GM10266 (cell line): ENCODE measurements at regions not wholly inside any gene's neighbourhood (a gene's known extent, or its start where the extent isn't known, plus 50 kb on each side); places are given as distances from the start of the nearest gene placed in this dataset.
"Not testable (repeated sequence)": the region's sequence is repeated elsewhere in the genome, so short reads cannot be mapped to it uniquely, and the experiment has no call there.

ENCODE experiments used
- DNase-seq: peaks from one replicate; pipeline ENCODE4 v3.0.0; 2012; ENCODE audit errors: extremely low spot score
- TF ChIP-seq, protein P1 (sequence below): IDR thresholded peaks from 2 replicates; pipeline ENCODE4 v1.5.1; 2012; ENCODE audit warnings: mild to moderate bottlenecking, low read depth; ENCODE audit not compliant: control insufficient read depth, insufficient read depth; ENCODE audit errors: missing control alignments

DNA sequence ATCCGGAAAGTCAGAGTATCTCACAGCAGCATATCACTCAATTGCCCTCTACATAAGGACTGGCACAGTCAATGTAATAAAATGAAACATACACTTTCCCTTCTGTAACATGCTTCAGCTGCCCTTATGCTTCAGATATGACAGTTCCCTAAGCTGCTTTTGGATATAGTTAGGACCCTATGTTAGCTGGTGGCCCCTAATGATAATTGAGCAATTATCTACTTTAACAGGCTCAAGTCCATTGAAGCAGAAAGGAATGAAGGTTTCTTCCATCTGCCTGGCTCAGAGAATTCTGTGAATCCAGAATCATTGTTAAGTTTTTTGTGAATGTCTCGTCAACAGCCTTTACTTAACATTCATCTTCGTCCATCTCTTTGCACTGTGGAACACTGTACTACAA is 951.2 kb upstream of the DIAPH2 start:
- TF ChIP-seq, protein P1, sequence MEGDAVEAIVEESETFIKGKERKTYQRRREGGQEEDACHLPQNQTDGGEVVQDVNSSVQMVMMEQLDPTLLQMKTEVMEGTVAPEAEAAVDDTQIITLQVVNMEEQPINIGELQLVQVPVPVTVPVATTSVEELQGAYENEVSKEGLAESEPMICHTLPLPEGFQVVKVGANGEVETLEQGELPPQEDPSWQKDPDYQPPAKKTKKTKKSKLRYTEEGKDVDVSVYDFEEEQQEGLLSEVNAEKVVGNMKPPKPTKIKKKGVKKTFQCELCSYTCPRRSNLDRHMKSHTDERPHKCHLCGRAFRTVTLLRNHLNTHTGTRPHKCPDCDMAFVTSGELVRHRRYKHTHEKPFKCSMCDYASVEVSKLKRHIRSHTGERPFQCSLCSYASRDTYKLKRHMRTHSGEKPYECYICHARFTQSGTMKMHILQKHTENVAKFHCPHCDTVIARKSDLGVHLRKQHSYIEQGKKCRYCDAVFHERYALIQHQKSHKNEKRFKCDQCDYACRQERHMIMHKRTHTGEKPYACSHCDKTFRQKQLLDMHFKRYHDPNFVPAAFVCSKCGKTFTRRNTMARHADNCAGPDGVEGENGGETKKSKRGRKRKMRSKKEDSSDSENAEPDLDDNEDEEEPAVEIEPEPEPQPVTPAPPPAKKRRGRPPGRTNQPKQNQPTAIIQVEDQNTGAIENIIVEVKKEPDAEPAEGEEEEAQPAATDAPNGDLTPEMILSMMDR: no peak
- no peak for DNase-seq

DNA sequence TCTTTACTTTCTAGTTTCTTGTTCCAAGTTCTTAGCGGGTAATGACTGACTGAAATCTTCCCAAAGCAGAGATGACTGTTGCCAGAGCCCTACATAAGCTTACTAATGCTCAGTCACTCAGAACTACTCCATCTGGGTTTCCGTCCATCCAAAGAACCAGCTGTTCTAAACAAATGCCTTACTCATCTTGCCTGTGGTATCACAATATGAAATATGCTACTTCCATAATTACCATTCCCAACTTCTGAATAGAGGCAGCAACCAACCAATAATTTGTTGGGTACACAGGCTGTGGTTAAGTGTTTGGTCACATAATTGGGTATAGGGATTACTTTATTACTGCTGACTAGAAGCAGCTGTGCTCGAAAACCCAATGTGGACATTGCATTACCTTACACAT is 930.2 kb upstream of the DIAPH2 start:
- DNase-seq: no peak
- TF ChIP-seq, protein P1: no peak

DNA sequence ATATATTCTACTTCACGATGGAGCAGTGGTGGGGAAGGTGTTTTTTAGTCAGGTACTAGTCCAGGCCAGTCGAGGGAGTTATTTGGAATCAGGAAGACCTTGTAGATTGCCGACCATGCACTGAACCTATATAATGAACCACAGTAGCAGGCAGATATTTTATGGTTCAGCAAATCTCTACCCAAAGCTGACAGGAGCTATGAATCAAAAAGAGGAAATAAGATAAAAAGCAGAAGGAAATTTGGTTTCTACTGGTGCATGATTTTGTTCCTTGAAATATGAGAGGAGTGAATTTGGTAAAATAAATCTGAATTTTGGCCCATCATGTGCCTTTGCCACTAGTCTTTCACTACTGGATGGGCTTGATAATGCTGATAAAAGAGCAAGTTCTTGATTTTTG is 924.3 kb upstream of the DIAPH2 start:
- TF ChIP-seq, protein P1: no peak
- DNase-seq: no peak

DNA sequence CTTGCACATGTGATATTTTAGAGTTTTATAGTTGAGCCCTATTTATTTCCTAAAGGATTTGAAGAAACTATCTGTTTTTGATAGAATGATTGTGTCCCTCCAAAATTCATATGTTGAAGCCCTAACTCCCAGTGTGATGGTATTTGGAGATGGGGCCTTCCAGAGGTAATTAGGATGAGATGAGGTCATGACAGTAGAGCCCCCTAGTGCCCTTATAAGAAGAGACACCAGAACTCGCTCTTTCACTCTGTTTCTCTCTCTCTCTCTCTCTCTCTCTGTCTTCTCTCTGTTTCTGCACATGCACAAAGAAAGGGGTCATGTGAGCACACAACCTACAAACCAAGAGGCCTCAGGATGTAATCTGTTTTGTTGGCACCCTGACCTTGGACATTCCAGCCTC is 921.9 kb upstream of the DIAPH2 start:
- TF ChIP-seq, protein P1: no peak
- DNase-seq: no peak

DNA sequence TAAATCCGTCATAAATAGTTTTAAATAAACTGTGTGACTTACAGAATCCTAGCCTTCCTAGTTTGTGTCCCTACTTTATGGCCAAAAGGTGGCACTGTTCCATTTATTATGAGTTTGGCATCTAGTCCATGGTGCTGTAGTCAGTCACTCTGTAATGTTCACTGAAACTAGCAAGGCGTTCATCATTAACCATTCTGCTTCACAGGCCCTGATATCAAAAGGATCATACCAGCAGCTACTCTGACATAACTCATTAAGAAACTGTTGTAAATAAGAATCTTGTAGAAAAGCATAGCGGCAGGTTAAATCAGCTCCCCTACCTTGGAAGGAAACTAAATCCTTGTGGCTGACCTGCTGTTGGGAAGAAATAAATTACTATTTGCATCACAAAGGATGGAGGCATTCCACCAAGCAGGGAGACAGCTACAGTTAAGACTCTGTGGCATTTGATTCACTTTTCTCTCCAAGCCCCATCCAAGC is 919.6 kb upstream of the DIAPH2 start:
- TF ChIP-seq, protein P1: peak; percentile 19
- DNase-seq: no peak

DNA sequence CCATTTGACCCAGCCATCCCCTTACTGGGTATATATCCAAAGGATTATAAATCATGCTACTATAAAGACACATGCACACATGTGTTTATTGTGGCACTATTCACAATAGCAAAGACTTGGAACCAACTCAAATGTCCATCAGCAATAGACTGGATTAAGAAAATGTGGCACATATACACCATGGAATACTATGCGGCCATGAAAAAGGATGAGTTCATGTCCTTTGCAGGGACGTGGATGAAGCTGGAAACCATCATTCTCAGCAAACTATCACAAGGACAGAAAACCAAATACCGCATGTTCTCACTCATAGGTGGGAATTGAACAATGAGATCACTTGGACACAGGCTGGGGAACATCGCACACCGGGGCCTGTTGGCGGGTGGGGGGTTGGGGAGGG is 913.4 kb upstream of the DIAPH2 start:
- not testable (repeated sequence) for DNase-seq

DNA sequence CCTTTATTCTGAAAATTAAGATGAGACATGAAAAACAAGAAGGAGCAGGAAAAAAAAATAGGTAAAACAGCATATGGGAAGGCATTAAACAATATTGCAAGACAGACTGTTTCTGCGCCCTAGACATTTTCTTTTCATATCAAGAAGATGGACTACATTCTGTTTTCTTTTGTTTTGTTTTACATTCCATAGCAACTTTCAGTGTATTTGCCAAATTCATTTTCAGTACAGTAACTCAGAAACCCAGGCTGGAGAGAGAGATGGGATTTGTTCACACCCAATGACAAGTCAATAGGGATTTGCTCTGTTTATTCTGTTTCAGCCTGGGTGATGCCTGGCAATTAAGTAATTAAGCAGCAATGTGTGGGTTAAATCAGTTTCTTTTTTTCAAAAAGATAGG is 892.8 kb upstream of the DIAPH2 start:
- TF ChIP-seq, protein P1: no peak
- DNase-seq: no peak

DNA sequence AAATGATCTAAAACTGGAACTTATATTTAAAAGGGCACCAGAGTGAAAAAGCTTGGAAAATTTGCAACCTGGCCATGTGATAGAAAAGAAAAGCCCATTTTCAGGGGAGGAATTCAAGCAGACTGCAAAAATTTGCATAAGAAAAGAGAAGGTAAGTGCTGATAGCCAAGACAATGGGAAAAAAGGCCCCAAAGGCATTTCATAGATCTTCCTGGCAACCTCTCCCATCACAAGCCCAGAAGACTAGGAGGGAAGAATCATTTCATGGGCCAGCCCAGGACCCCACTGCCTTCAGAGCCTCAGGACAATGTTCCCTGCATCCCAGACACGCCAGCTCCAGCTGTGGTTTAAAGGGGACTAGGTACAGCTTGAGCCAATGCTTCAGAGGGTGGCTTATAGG is 887.3 kb upstream of the DIAPH2 start:
- no peak for DNase-seq
- TF ChIP-seq, protein P1: no peak
